ENCODE measurements at regions not wholly inside any gene's neighbourhood (a gene's known extent, or its start where the extent isn't known, plus 50 kb on each side); places are given as distances from the start of the nearest gene placed in this dataset.

DNA sequence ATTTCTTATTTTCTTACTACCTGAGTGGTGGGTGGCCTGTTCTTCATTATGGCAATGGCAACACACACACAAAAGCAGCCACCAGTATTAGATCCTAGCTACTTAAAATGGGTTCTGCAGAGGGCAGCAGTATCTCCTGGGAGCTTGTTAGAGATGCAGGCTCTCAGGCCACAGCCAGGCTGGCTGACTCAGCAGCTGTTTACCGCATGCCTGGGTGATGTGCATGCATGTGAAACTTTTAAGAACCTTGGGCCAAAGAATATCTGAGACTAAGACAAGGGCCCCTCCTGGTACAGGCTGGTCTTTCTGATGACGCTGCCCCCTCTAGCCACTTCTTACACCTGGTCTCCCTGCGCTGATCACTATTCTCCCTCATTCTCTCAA, 399.0 kb downstream of the MED10 start:
- Histone ChIP-seq H3K79me2 (ENCODE audit: control insufficient read depth, insufficient read depth, low read length) (no peaks in the 10 kb centered on the region), H3K27ac (ENCODE audit: insufficient read depth, low read length) (no peak overlapping the region), H3K36me3 (ENCODE audit: control insufficient read depth, insufficient read depth, low read length) (no peaks in the 10 kb centered on the region), H3K4me1 (ENCODE audit: control insufficient read depth, extremely low read depth, insufficient read depth, low read length) (no peaks in the 10 kb centered on the region), H4K20me1 (ENCODE audit: control insufficient read depth, extremely low read depth, insufficient read depth, low read length) (no peaks in the 10 kb centered on the region), H3K4me2 (ENCODE audit: extremely low read depth, insufficient read depth, low read length) (no peak overlapping the region), H3K9me3 (ENCODE audit: control insufficient read depth, insufficient read depth, low read depth, low read length) (no peaks in the 10 kb centered on the region), H3K27me3 (ENCODE audit: control insufficient read depth, insufficient read depth, low read length) (no peaks in the 10 kb centered on the region), H3K9ac (ENCODE audit: insufficient read depth, low read length) (no peak overlapping the region), H2AFZ (ENCODE audit: low read length) (no peak overlapping the region), H3K4me3 (replicated peaks in 1 of 4; ENCODE audit: control extremely low read depth in 1 of 4, insufficient read depth in 1 of 4, low read depth in 3 of 4, low read length in 4 of 4) (no peak overlapping the region)
- TF ChIP-seq EZH2 (IDR thresholded peaks at IDR 0.05; ENCODE audit: low read length, missing control alignments) = no peak
- TF ChIP-seq CTCF (conservative IDR thresholded peaks at IDR 0.05 in 1 of 2, IDR thresholded peaks at IDR 0.05 in 1 of 2; ENCODE audit: low read depth in 1 of 2, low read length in 2 of 2) = no peak
- peak in 1 of 2 donors; percentile 6 for DNase-seq (ENCODE audit: low read depth in 2 of 2)

GRCh38 chr5:5978501-5979376, 399.6 kb downstream of the MED10 start:
- DNase-seq (ENCODE audit: low read depth in 2 of 2) = no peak
- H3K4me1 ChIP-seq (ENCODE audit: control insufficient read depth, extremely low read depth, insufficient read depth, low read length) = no peaks in the 10 kb centered on the region
- no peaks in the 10 kb centered on the region for H3K36me3 ChIP-seq (ENCODE audit: control insufficient read depth, insufficient read depth, low read length)
- H2AFZ ChIP-seq (ENCODE audit: low read length) = no peak overlapping the region
- no peak overlapping the region for H3K27ac ChIP-seq (ENCODE audit: insufficient read depth, low read length)
- TF ChIP-seq EZH2 (IDR thresholded peaks at IDR 0.05; ENCODE audit: low read length, missing control alignments) (no peak), CTCF (conservative IDR thresholded peaks at IDR 0.05 in 1 of 2, IDR thresholded peaks at IDR 0.05 in 1 of 2; ENCODE audit: low read depth in 1 of 2, low read length in 2 of 2) (no peak)
- no peak overlapping the region for H3K4me3 ChIP-seq (replicated peaks in 1 of 4; ENCODE audit: control extremely low read depth in 1 of 4, insufficient read depth in 1 of 4, low read depth in 3 of 4, low read length in 4 of 4)
- no peak overlapping the region for H3K4me2 ChIP-seq (ENCODE audit: extremely low read depth, insufficient read depth, low read length)
- no peak overlapping the region for H3K9ac ChIP-seq (ENCODE audit: insufficient read depth, low read length)
- no peaks in the 10 kb centered on the region for H3K79me2 ChIP-seq (ENCODE audit: control insufficient read depth, insufficient read depth, low read length)
- no peaks in the 10 kb centered on the region for H4K20me1 ChIP-seq (ENCODE audit: control insufficient read depth, extremely low read depth, insufficient read depth, low read length)
- no peaks in the 10 kb centered on the region for H3K27me3 ChIP-seq (ENCODE audit: control insufficient read depth, insufficient read depth, low read length)
- H3K9me3 ChIP-seq (ENCODE audit: control insufficient read depth, insufficient read depth, low read depth, low read length) = no peaks in the 10 kb centered on the region

DNA sequence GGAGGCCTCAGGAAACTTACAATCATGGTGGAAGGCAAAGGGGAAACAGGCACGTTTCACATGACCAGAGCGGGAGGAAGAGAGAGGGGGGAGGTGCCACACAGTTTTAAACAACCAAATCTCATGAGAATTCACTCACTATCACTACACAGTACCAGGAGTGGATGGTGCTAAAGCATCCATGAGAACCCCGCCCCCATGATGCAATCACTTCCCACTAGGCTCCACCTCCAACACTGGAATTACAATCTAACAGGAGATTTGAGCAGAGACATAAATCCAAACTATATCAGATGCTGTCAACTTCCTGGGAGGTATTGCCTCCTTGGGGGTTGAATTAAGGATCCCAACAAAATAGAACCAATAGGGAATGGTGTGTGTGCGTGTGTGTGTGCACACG, 407.1 kb downstream of the MED10 start:
- Histone ChIP-seq H2AFZ (ENCODE audit: low read length) (no peak overlapping the region), H3K27me3 (ENCODE audit: control insufficient read depth, insufficient read depth, low read length) (no peaks in the 10 kb centered on the region), H3K27ac (ENCODE audit: insufficient read depth, low read length) (no peak overlapping the region), H3K4me1 (ENCODE audit: control insufficient read depth, extremely low read depth, insufficient read depth, low read length) (no peaks in the 10 kb centered on the region), H3K9ac (ENCODE audit: insufficient read depth, low read length) (no peak overlapping the region), H3K4me3 (replicated peaks in 1 of 4; ENCODE audit: control extremely low read depth in 1 of 4, insufficient read depth in 1 of 4, low read depth in 3 of 4, low read length in 4 of 4) (no peak overlapping the region), H3K4me2 (ENCODE audit: extremely low read depth, insufficient read depth, low read length) (no peak overlapping the region), H3K79me2 (ENCODE audit: control insufficient read depth, insufficient read depth, low read length) (no peaks in the 10 kb centered on the region), H3K9me3 (ENCODE audit: control insufficient read depth, insufficient read depth, low read depth, low read length) (no peaks in the 10 kb centered on the region), H3K36me3 (ENCODE audit: control insufficient read depth, insufficient read depth, low read length) (no peaks in the 10 kb centered on the region), H4K20me1 (ENCODE audit: control insufficient read depth, extremely low read depth, insufficient read depth, low read length) (no peaks in the 10 kb centered on the region)
- DNase-seq (ENCODE audit: low read depth in 2 of 2) = no peak
- TF ChIP-seq EZH2 (IDR thresholded peaks at IDR 0.05; ENCODE audit: low read length, missing control alignments) (no peak), CTCF (conservative IDR thresholded peaks at IDR 0.05 in 1 of 2, IDR thresholded peaks at IDR 0.05 in 1 of 2; ENCODE audit: low read depth in 1 of 2, low read length in 2 of 2) (no peak)

All from fibroblast of lung (primary cell).